ENCODE measurements at regions not wholly inside any gene's neighbourhood (a gene's known extent, or its start where the extent isn't known, plus 50 kb on each side); places are given as distances from the start of the nearest gene placed in this dataset.
"Not testable (repeated sequence)": the region's sequence is repeated elsewhere in the genome, so short reads cannot be mapped to it uniquely, and the experiment has no call there.

- DNase-seq (ENCODE audit: low read depth) = no peak
- no peak overlapping the region for H3K4me3 ChIP-seq (ENCODE audit: low read depth, low read length)
Measured at GRCh38 chr7:113030489-113030888, 56.1 kb downstream of the GPR85 start.

- H3K4me3 ChIP-seq (ENCODE audit: low read depth, low read length) = no peak overlapping the region
- no peak for DNase-seq (ENCODE audit: low read depth)
Measured at GRCh38 chr7:113026941-113027340, 59.7 kb downstream of the GPR85 start.

GRCh38 chr7:113017144-113017857 lies 69.3 kb downstream of the GPR85 start:
- DNase-seq (ENCODE audit: low read depth); H3K4me3 ChIP-seq (ENCODE audit: low read depth, low read length): not testable (repeated sequence)

- no peak overlapping the region for H3K4me3 ChIP-seq (ENCODE audit: low read depth, low read length)
- no peak for DNase-seq (ENCODE audit: low read depth)
Measured at GRCh38 chr7:113015034-113015645, 71.5 kb downstream of the GPR85 start.

DNA sequence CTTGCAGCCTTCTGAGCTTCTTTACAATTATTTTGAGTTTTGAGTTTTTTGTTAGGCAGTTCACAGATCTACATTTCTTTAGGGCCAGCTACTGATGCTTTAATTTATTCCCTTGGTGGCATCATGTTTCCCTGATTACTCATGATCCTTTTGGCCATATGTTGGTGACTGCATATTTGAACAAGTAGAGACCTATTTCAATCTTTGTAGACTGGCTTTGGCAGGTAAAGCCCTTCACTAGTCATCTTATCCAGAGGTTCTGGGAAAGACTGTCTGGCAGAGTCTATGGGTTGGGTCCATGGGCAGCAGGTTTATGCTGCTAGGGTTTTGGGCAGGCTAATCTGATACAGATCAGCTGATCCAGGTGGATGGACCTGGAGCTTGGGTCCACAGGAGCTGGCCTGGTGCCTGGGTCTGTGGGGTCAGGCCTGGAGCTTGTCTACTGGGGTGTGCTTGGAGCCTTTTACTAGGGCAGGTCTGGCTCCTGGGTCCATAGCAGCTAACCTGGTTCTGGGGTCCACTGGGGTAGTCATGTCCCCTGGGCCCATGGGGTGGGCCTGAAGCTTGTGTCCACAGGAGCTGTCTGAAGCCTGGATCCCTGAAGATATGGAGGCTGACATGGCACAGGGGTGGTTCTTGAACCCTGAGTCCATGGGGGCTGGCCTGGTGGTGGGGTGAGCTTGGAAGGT lies 72.7 kb downstream of the GPR85 start:
- no peak for DNase-seq (ENCODE audit: low read depth)
- no peak overlapping the region for H3K4me3 ChIP-seq (ENCODE audit: low read depth, low read length)

DNA sequence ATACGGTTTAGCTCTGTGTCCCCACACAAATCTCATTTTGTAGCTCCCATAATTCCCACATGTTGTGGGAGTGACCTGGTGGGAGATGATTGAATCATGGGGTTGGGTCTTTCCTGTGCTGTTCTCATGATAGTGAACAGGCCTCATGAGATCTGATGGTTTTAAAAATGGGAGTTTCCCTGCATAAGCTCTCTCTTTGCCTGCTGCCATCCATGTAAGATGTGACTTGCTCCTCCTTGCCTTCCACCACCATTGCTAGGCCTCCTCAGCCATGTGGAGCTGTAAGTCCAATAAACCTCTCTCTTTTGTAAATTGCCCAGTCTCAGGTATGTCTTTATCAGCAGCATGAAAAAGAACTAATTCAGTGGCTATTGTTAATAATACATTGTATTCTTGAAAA lies 73.8 kb downstream of the GPR85 start:
- not testable (repeated sequence) for H3K4me3 ChIP-seq (ENCODE audit: low read depth, low read length); DNase-seq (ENCODE audit: low read depth)

GRCh38 chr7:113010377-113010776 lies 76.2 kb downstream of the GPR85 start:
- no peak overlapping the region for H3K4me3 ChIP-seq (ENCODE audit: low read depth, low read length)
- DNase-seq (ENCODE audit: low read depth) = no peak

DNA sequence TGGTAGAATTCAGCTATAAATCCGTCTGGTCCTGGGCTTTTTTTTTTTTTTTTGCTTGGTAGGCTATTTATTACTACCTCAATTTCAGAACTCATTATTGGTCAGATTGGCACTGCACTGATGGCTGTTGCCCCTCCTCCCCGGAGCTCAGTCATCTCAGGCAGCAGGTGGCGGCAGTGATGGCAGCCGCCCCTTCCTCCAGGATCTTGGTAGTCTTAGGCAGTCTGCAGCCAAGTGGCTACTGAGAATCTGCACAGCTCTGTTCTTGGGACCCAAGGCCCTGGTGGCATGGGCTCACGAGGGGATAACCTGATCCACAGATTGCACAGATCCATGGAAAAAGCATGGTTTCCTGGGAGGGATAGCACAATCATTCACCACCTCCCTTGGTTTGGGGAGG lies 77.9 kb downstream of the GPR85 start:
- no peak for DNase-seq (ENCODE audit: low read depth)

DNA sequence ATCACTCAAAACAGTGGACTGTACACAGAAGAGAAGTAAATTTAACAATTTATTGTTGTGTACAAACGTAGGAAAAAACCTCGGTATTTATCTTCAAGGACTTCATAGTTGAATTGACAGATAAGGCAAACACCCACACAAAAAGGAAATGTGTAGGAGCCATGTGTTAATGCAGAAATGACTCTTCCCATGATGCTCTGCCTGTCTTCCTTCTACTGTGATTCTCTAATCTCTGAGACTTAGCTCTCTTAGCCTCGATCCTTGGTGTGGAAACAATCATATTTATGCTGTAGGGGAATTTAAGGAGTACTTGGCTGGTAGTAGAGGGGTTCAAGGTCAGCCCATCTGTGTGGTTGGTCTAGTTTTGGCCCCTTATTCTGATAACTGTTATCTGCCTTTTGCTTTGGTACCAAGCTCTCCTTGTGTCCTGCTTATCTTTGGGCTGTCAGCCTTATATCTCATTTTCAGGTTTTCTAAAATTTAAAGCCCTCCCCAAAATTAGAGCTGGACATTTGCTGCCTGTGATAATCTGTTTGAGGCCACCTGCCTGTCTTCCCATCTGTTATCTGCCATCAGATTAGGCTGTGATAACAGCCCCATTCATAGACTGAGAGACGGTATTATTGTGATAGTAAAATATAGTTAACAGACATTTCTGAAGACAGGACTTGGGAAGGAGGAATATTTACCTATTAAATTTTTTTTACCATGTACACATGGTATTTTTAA lies 81.7 kb downstream of the GPR85 start:
- H3K4me3 ChIP-seq (ENCODE audit: low read depth, low read length) = no peak overlapping the region
- no peak for DNase-seq (ENCODE audit: low read depth)

More for the DNA sequence above, 77.9 kb downstream of the GPR85 start:
- no peak overlapping the region for H3K4me3 ChIP-seq (ENCODE audit: low read depth, low read length)

DNA sequence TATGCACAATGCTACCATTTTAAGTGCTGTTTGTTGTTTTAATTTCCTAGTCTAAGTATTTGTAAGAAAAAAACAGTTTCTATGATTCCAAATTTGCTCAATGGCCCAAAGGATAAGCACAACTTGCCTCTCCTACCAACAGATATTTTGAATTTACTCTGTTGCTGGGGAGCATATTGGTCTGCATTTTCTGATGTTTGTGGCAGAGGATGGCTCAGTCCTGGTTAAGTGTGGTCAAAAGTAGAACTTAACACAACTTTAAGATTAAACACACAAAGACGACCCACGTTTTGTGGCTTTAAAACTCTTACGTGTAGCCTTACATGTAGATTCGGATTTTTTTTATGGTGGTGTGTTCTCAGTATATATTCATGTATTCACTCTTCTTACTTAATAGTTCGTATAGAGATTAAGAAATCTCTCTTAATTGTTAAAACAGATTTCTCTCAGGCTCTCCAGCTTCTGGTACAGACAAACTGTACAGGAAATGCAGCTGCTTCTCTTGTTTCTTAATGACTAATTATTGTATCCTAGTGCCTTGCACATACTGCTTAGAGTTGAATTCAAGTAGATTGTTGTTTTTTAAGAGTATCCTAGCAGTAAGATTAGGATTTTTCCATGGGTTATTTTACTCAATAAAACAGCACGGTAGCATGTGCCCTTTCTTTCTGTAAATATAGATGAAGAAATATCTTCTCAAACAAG lies 86.2 kb downstream of the GPR85 start:
- no peak overlapping the region for H3K4me3 ChIP-seq (ENCODE audit: low read depth, low read length)
- DNase-seq (ENCODE audit: low read depth) = no peak

- H3K4me3 ChIP-seq (ENCODE audit: low read depth, low read length) = no peak overlapping the region
- no peak for DNase-seq (ENCODE audit: low read depth)
Measured at GRCh38 chr7:112997831-112998230, 88.8 kb downstream of the GPR85 start.

- DNase-seq (ENCODE audit: low read depth) = no peak
- no peak overlapping the region for H3K4me3 ChIP-seq (ENCODE audit: low read depth, low read length)
Measured at GRCh38 chr7:112996331-112996871, 90.2 kb downstream of the GPR85 start.

DNA sequence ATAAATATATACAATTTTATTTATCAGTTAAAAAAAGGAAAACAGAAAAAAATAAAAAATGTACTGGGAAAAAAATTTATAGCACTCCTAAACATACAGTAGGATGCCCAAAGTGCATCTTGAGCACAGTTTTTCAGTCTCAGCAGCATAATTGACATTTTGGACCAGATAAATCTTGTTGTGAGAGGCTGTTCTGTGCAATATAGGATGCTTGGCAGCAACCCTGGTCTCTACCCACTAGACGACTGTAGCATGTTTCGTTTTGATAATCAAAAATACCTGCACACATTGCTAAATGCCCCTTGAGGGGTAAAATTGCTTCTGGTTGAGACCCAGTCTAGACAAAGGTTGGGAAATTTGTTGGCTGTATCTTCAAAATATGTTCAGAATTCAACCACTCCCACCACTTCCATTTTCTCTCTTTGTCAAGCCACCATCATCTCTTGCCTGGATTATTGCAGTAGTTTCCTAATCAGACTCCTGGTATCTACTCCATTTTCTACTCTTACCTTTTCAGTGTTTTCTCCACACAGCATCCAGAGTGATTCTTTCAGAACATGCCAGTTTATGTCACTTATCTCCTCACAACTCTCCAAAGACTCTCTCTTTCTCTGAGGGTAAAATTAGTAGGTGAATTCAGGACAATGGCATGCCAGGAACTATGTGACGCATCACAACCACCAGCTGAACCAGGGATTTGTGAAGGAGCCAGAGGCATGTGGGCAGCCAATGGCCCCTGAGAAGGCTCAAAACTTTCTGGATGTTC lies 91.4 kb downstream of the GPR85 start:
- no peak overlapping the region for H3K4me3 ChIP-seq (ENCODE audit: low read depth, low read length)
- peak; percentile 43 for DNase-seq (ENCODE audit: low read depth)

- H3K4me3 ChIP-seq (ENCODE audit: low read depth, low read length) = no peak overlapping the region
- no peak for DNase-seq (ENCODE audit: low read depth)
Measured at GRCh38 chr7:112994656-112995055, 92.0 kb downstream of the GPR85 start.

- no peak overlapping the region for H3K4me3 ChIP-seq (ENCODE audit: low read depth, low read length)
- no peak for DNase-seq (ENCODE audit: low read depth)
Measured at GRCh38 chr7:112990624-112991023, 96.0 kb downstream of the GPR85 start.

DNA sequence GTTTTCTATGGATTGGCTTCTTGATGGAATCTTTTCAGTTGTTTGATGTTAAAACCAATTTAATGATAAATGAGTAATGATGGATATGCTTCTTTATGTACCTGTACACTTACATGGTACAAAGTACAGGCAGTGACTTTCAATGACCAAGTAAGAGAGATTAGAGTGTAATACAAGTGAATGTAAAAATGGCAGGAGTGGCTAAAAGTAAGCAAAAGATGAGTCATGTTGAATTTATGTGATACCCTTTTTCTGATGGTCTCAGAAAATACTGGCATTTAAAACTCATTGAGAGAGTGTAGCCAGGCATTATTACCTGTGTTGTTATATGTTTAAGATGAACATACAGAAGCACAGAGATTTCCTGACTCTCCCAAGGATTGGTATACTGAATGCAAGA lies 97.1 kb downstream of the GPR85 start:
- H3K4me3 ChIP-seq (ENCODE audit: low read depth, low read length) = no peak overlapping the region
- DNase-seq (ENCODE audit: low read depth) = no peak

DNA sequence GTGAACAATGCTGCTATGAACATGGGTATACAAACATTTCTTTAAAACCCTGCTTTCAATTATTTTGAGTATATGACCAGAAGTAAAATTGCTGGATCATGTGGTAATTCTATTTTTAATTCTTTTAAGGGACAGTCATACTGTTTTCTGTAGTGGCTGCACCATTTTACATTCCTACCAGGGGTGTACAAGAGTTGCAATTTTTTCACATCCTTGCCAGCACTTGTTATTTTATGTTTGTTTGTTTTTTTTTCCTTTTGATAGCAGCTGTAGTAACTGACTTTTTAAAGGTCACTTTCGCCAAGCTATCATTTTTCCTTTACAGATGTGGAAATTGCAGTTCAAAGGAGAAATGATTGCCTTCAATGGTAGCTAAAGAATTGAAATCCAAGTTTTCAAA lies 99.5 kb downstream of the GPR85 start:
- DNase-seq (ENCODE audit: low read depth) = no peak
- H3K4me3 ChIP-seq (ENCODE audit: low read depth, low read length) = no peak overlapping the region

GRCh38 chr7:112986256-112987031 lies 100.2 kb downstream of the GPR85 start:
- no peak for DNase-seq (ENCODE audit: low read depth)
- H3K4me3 ChIP-seq (ENCODE audit: low read depth, low read length) = no peak overlapping the region
